ENCODE measurements at regions not wholly inside any gene's neighbourhood (a gene's known extent, or its start where the extent isn't known, plus 50 kb on each side); places are given as distances from the start of the nearest gene placed in this dataset.

DNA sequence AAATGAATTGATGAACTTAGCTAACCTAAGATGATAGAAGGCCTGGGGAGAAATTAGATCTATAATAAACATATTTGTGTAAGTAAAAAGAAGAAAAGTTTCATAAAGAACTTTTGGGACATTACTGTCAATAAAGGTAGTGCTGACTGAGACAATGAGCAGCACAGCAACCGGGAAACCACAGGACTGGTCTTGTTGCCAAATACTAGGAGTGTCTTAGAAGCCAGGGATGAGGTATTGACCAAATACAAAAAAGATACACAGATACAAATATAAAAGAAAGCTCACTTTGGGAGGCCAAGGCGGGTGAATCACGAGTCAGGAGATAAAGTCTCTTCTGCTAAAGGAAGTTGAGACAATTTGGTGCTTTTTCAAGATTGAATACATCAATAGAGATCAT lies 362.4 kb upstream of the ZNF385D start:
- Histone ChIP-seq H3K4me3 (ENCODE audit: low read length) (no peak overlapping the region), H3K36me3 (ENCODE audit: low read depth, low read length) (no peaks in the 10 kb centered on the region), H3K9ac (ENCODE audit: low read length) (no peak overlapping the region), H4K20me1 (ENCODE audit: low read length) (no peaks in the 10 kb centered on the region), H3K27me3 (ENCODE audit: low read length) (no peaks in the 10 kb centered on the region), H3K9me3 (ENCODE audit: low read length) (no peaks in the 10 kb centered on the region), H3K4me2 (ENCODE audit: low read length) (peak overlapping the region; percentile 16; the same call in 1 of the 2 replicates), H3K4me1 (ENCODE audit: insufficient read depth, low read length) (peaks cover 38% of the 10 kb centered on the region), H3F3A (ENCODE audit: low read length, unreplicated experiment) (no peaks in the 10 kb centered on the region), H3K79me2 (ENCODE audit: low read length) (no peaks in the 10 kb centered on the region), H3K27ac (ENCODE audit: low read length) (no peak overlapping the region), H2AFZ (ENCODE audit: low read length) (no peak overlapping the region), H3K9me2 (replicated peaks; ENCODE audit: low read length) (no peaks in the 10 kb centered on the region)
- DNase-seq (peak; percentile 70), ATAC-seq (peak; percentile 84)
- ChIA-PET POLR2A (ENCODE audit: unreplicated experiment) (interaction anchor here (0.6 kb wide), 1 partner anchor 19 kb away, joined by 4 read pairs; no protein-coding TSS in a partner anchor), CTCF (no interaction called here)
- TF ChIP-seq EZH2 (IDR thresholded peaks at IDR 0.05; ENCODE audit: low read length, unreplicated experiment) (no peak), EZH2phosphoT487 (IDR thresholded peaks at IDR 0.05; ENCODE audit: borderline replicate concordance, low read length) (no peak)
- TF ChIP-seq, protein P1, sequence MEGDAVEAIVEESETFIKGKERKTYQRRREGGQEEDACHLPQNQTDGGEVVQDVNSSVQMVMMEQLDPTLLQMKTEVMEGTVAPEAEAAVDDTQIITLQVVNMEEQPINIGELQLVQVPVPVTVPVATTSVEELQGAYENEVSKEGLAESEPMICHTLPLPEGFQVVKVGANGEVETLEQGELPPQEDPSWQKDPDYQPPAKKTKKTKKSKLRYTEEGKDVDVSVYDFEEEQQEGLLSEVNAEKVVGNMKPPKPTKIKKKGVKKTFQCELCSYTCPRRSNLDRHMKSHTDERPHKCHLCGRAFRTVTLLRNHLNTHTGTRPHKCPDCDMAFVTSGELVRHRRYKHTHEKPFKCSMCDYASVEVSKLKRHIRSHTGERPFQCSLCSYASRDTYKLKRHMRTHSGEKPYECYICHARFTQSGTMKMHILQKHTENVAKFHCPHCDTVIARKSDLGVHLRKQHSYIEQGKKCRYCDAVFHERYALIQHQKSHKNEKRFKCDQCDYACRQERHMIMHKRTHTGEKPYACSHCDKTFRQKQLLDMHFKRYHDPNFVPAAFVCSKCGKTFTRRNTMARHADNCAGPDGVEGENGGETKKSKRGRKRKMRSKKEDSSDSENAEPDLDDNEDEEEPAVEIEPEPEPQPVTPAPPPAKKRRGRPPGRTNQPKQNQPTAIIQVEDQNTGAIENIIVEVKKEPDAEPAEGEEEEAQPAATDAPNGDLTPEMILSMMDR (conservative IDR thresholded peaks at IDR 0.05; ENCODE audit: low read depth, low read length): no peak
- intact Hi-C loops (cut with micrococcal nuclease): loop anchor here (10.0 kb wide), 2 partner anchors 571 to 1889 kb away; no protein-coding TSS in a partner anchor
- BruUV-seq (replicated peaks): no TSS peak

DNA sequence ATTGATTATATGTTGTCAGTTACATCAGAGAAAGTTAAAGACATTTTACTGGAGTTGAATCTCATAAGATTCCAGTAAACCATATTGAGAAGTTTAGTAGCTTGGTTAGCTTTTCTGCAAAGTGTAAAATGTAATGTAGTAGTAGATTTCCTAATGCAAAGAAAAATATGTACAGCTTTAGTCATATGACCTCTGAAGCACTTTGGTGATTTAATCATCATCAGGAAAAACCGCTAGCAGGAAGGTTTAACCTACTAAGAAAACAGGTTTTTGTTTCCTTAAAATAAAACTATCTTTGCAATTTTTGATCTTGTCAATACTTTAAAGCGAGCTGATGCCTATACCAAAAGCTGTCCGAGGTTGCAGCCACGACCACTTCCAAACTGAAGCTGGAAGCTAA lies 364.6 kb upstream of the ZNF385D start:
- no peak overlapping the region for H2AFZ ChIP-seq (ENCODE audit: low read length)
- H3K9me2 ChIP-seq (replicated peaks; ENCODE audit: low read length): no peaks in the 10 kb centered on the region
- DNase-seq (peak; percentile 70), ATAC-seq (peak; percentile 73)
- peak overlapping the region; percentile 79 for H3K4me2 ChIP-seq (ENCODE audit: low read length)
- intact Hi-C loops (cut with micrococcal nuclease): loop anchor here (5.0 to 10.0 kb wide), 4 partner anchors 203 to 1891 kb away; no protein-coding TSS in a partner anchor
- no peaks in the 10 kb centered on the region for H3K27me3 ChIP-seq (ENCODE audit: low read length)
- no peaks in the 10 kb centered on the region for H4K20me1 ChIP-seq (ENCODE audit: low read length)
- H3K79me2 ChIP-seq (ENCODE audit: low read length): no peaks in the 10 kb centered on the region
- H3K36me3 ChIP-seq (ENCODE audit: low read depth, low read length): no peaks in the 10 kb centered on the region
- H3F3A ChIP-seq (ENCODE audit: low read length, unreplicated experiment): no peaks in the 10 kb centered on the region
- no TSS peak for BruUV-seq (replicated peaks)
- ChIA-PET POLR2A (ENCODE audit: unreplicated experiment) (interaction anchor here (0.6 kb wide), 1 partner anchor 364 kb away, joined by 7 read pairs; no protein-coding TSS in a partner anchor), CTCF (interaction anchor here (0.5 to 2.4 kb wide), 2 partner anchors 26 to 680 kb away, joined by 3 to 9 read pairs; no protein-coding TSS in a partner anchor)
- no peak overlapping the region for H3K9ac ChIP-seq (ENCODE audit: low read length)
- peaks cover 38% of the 10 kb centered on the region for H3K4me1 ChIP-seq (ENCODE audit: insufficient read depth, low read length)
- no peak overlapping the region for H3K27ac ChIP-seq (ENCODE audit: low read length)
- no peak overlapping the region; the same call in 1 of the 2 replicates for H3K4me3 ChIP-seq (ENCODE audit: low read length)
- no peaks in the 10 kb centered on the region for H3K9me3 ChIP-seq (ENCODE audit: low read length)
- TF ChIP-seq EZH2 (IDR thresholded peaks at IDR 0.05; ENCODE audit: low read length, unreplicated experiment) (no peak), EZH2phosphoT487 (IDR thresholded peaks at IDR 0.05; ENCODE audit: borderline replicate concordance, low read length) (no peak)
- TF ChIP-seq, protein P1 (conservative IDR thresholded peaks at IDR 0.05; ENCODE audit: low read depth, low read length): no peak

DNA sequence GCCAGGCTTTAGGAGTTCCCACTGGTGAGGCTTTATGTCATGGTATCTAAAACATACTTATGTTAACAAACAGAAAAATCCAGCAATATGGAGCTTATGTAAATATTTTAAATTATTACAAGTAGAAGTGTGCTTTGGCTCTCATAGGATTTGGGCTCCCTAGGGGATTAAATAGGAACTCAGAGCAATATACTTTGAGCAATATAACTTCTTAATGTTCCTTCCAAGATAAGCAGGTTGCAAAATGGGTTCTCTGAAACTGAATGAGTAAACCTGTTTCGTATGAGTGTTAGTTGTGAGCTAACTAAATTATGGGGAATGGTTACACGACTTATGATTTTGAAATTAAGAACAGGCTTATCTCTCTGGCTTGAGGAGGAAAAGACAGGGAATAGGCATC lies 366.1 kb upstream of the ZNF385D start:
- H3K9me3 ChIP-seq (ENCODE audit: low read length): no peaks in the 10 kb centered on the region
- no peak overlapping the region for H3K9ac ChIP-seq (ENCODE audit: low read length)
- no peaks in the 10 kb centered on the region for H3K27me3 ChIP-seq (ENCODE audit: low read length)
- no peaks in the 10 kb centered on the region for H3K9me2 ChIP-seq (replicated peaks; ENCODE audit: low read length)
- ChIA-PET CTCF (interaction anchor here (0.6 to 2.4 kb wide), 3 partner anchors 28 to 222 kb away, joined by 4 to 9 read pairs (median 4); no protein-coding TSS in a partner anchor), POLR2A (ENCODE audit: unreplicated experiment) (no interaction called here)
- H3K36me3 ChIP-seq (ENCODE audit: low read depth, low read length): no peaks in the 10 kb centered on the region
- TF ChIP-seq EZH2 (IDR thresholded peaks at IDR 0.05; ENCODE audit: low read length, unreplicated experiment): no peak
- TF ChIP-seq, protein P1 (conservative IDR thresholded peaks at IDR 0.05; ENCODE audit: low read depth, low read length): no peak
- no peak for DNase-seq
- no peaks in the 10 kb centered on the region for H3F3A ChIP-seq (ENCODE audit: low read length, unreplicated experiment)
- H3K79me2 ChIP-seq (ENCODE audit: low read length): no peaks in the 10 kb centered on the region
- no peak overlapping the region for H3K27ac ChIP-seq (ENCODE audit: low read length)
- H3K4me1 ChIP-seq (ENCODE audit: insufficient read depth, low read length): peaks cover 38% of the 10 kb centered on the region
- no peak overlapping the region for H3K4me3 ChIP-seq (ENCODE audit: low read length)
- no peak for ATAC-seq
- BruUV-seq (replicated peaks): no TSS peak
- intact Hi-C loops (cut with micrococcal nuclease): loop anchor here (1.0 to 10.0 kb wide), 8 partner anchors 28 to 1892 kb away; no protein-coding TSS in a partner anchor
- H4K20me1 ChIP-seq (ENCODE audit: low read length): no peaks in the 10 kb centered on the region
- H2AFZ ChIP-seq (ENCODE audit: low read length): no peak overlapping the region
- H3K4me2 ChIP-seq (ENCODE audit: low read length): no peak overlapping the region
